H1 (cell line): ENCODE measurements at regions not wholly inside any gene's neighbourhood (a gene's known extent, or its start where the extent isn't known, plus 50 kb on each side); places are given as distances from the start of the nearest gene placed in this dataset.
"Not testable (repeated sequence)": the region's sequence is repeated elsewhere in the genome, so short reads cannot be mapped to it uniquely, and the experiment has no call there.

Experiments used
- CTCF ChIA-PET: fragments of 300-600 bp; sonication (Branson Sonifier 250); formaldehyde crosslinking; loops from one replicate; lab custom pipeline; 2021; ENCODE audit not compliant: partially characterized antibody; lab: Charles Lee
- POLR2A ChIA-PET: fragments of 300-600 bp; sonication (Branson Sonifier 250); formaldehyde crosslinking; loops from one replicate; lab custom pipeline; 2021; ENCODE audit warnings: inconsistent platforms; ENCODE audit not compliant: partially characterized antibody; lab: Charles Lee
- DNase-seq, 2 experiments: peaks; one replicate each; pipeline versions ENCODE4 v3.0.0 to v3.0.0-alpha.2; 2010 to 2022; ENCODE audit warnings: low spot score in 2 of 2, low read depth in 1 of 2, mixed read lengths in 1 of 2
- FAIRE-seq: peaks from 2 replicates; lab custom pipeline; 2011; peaks lifted over from hg19 to GRCh38; lab: Jason Lieb, UNC
- H2AFZ ChIP-seq: 2 replicates; pipeline ENCODE4 v1.8.1; 2012; ENCODE audit warnings: low read length, inconsistent platforms
- H2AK5ac ChIP-seq: 2 replicates; pipeline ENCODE4 v1.6.1; 2013; ENCODE audit warnings: low read depth, low read length
- H2BK120ac ChIP-seq: replicated peaks from 2 replicates; pipeline ENCODE3; 2013; ENCODE audit warnings: low read depth, low read length, inconsistent platforms
- H2BK12ac ChIP-seq: 2 replicates; pipeline ENCODE4 v1.6.1; 2013; ENCODE audit warnings: low read depth, low read length
- H2BK15ac ChIP-seq: 2 replicates; pipeline ENCODE4 v1.6.1; 2013; ENCODE audit warnings: low read length
- H2BK20ac ChIP-seq: 2 replicates; pipeline ENCODE4 v1.6.1; 2013; ENCODE audit warnings: low read length
- H2BK5ac ChIP-seq: 2 replicates; pipeline ENCODE4 v1.6.1; 2013; ENCODE audit warnings: low read depth, low read length
- H3K14ac ChIP-seq: 2 replicates; pipeline ENCODE4 v1.6.1; 2013; ENCODE audit warnings: inconsistent platforms; ENCODE audit not compliant: insufficient read length
- H3K18ac ChIP-seq: 2 replicates; pipeline ENCODE4 v1.6.1; 2013; ENCODE audit warnings: low read length; ENCODE audit errors: extremely low read depth
- H3K23ac ChIP-seq: 2 replicates; pipeline ENCODE4 v1.6.1; 2013; ENCODE audit warnings: inconsistent platforms; ENCODE audit not compliant: insufficient read length
- H3K23me2 ChIP-seq: 2 replicates; pipeline ENCODE4 v1.6.1; 2013; ENCODE audit warnings: low read depth, low read length
- H3K27ac ChIP-seq: 2 replicates; pipeline ENCODE4 v1.6.1; 2011; ENCODE audit warnings: low read depth, low read length, inconsistent platforms
- H3K27me3 ChIP-seq, 4 experiments: replicated peaks in 1 of 4; 1 replicate in 1 of 4; 2 replicates in 3 of 4; pipeline versions ENCODE4 v1.6.1 to v1.8.1; 2011 to 2013; ENCODE audit warnings: low read length in 3 of 4, mild to moderate bottlenecking in 3 of 4, inconsistent platforms in 2 of 4, mixed read lengths in 2 of 4, moderate library complexity in 1 of 4; ENCODE audit not compliant: control insufficient read depth in 3 of 4, insufficient read depth in 3 of 4; ENCODE audit errors: extremely low read depth in 1 of 4
- H3K36me3 ChIP-seq, 4 experiments: 2 replicates each; pipeline versions ENCODE4 v1.6.1 to v1.8.1; 2011 to 2013; ENCODE audit warnings: mild to moderate bottlenecking in 4 of 4, low read length in 3 of 4, moderate library complexity in 2 of 4, control low read depth in 1 of 4, inconsistent platforms in 1 of 4; ENCODE audit not compliant: insufficient read depth in 4 of 4, control insufficient read depth in 2 of 4
- H3K4ac ChIP-seq: replicated peaks from 2 replicates; pipeline ENCODE3; 2013; ENCODE audit warnings: low read length, low read depth, mixed read lengths, inconsistent platforms; ENCODE audit not compliant: insufficient read length
- H3K4me1 ChIP-seq, 4 experiments: replicated peaks in 1 of 4; 1 replicate in 1 of 4; 2 replicates in 3 of 4; pipeline versions ENCODE4 v1.6.1 to v1.8.1; 2011 to 2013; ENCODE audit warnings: low read length in 3 of 4, inconsistent platforms in 2 of 4, mixed read lengths in 1 of 4; ENCODE audit not compliant: insufficient read depth in 4 of 4, control insufficient read depth in 3 of 4
- H3K4me2 ChIP-seq, 2 experiments: 2 replicates each; pipeline versions ENCODE4 v1.6.1 to v1.8.1; 2011 to 2013; ENCODE audit warnings: low read depth in 2 of 2, low read length in 2 of 2, control low read depth in 1 of 2, inconsistent platforms in 1 of 2, mild to moderate bottlenecking in 1 of 2; ENCODE audit not compliant: insufficient read depth in 1 of 2
- H3K4me3 ChIP-seq, 4 experiments: fragments of 200-600, 300-600 bp in 1 of 4; sonication (generic), shearing (Covaris generic), sonication (Bioruptor Twin) in 1 of 4; 2 replicates each; pipeline versions ENCODE4 v1.5.1 to v1.8.1; 2011 to 2016; ENCODE audit warnings: low read length in 4 of 4, low read depth in 3 of 4, control low read depth in 2 of 4, inconsistent platforms in 2 of 4, mild to moderate bottlenecking in 2 of 4, mixed read lengths in 1 of 4, moderate library complexity in 1 of 4; ENCODE audit not compliant: insufficient read depth in 2 of 4; ENCODE audit errors: extremely low read depth in 1 of 4
- H3K56ac ChIP-seq: replicated peaks from 2 replicates; pipeline ENCODE3; 2013; ENCODE audit warnings: low read depth, mild to moderate bottlenecking, mixed read lengths, low read length, inconsistent platforms; ENCODE audit not compliant: insufficient read length
- H3K79me1 ChIP-seq: 2 replicates; pipeline ENCODE4 v1.6.1; 2013; ENCODE audit warnings: low read depth, low read length, control low read depth
- H3K79me2 ChIP-seq, 2 experiments: 2 replicates each; pipeline versions ENCODE4 v1.6.1 to v1.8.1; 2012 to 2013; ENCODE audit warnings: low read length in 2 of 2, mild to moderate bottlenecking in 2 of 2, inconsistent platforms in 1 of 2; ENCODE audit not compliant: insufficient read depth in 2 of 2, control insufficient read depth in 1 of 2
- H3K9ac ChIP-seq, 4 experiments: replicated peaks in 1 of 4; 1 replicate in 1 of 4; 2 replicates in 3 of 4; pipeline versions ENCODE4 v1.6.1 to v1.8.1; 2011 to 2013; ENCODE audit warnings: low read depth in 3 of 4, low read length in 3 of 4, control low read depth in 2 of 4, mild to moderate bottlenecking in 2 of 4, moderate library complexity in 2 of 4, inconsistent platforms in 1 of 4; ENCODE audit errors: extremely low read depth in 1 of 4
- H3K9me3 ChIP-seq, 2 experiments: 2 replicates each; pipeline versions ENCODE4 v1.6.1 to v1.8.1; 2012 to 2013; ENCODE audit warnings: mild to moderate bottlenecking in 2 of 2, moderate library complexity in 2 of 2, control low read depth in 1 of 2, inconsistent platforms in 1 of 2, low read depth in 1 of 2, low read length in 1 of 2, mixed read lengths in 1 of 2; ENCODE audit not compliant: insufficient read depth in 2 of 2
- H4K20me1 ChIP-seq, 2 experiments: replicated peaks in 1 of 2; 2 replicates each; pipeline versions ENCODE3 to v1.8.1; 2011 to 2013; ENCODE audit warnings: inconsistent platforms in 2 of 2, low read length in 2 of 2, mild to moderate bottlenecking in 1 of 2; ENCODE audit not compliant: insufficient read depth in 2 of 2, control insufficient read depth in 1 of 2
- H4K5ac ChIP-seq: 2 replicates; pipeline ENCODE4 v1.6.1; 2013; ENCODE audit warnings: low read length, low read depth, mixed read lengths, inconsistent platforms; ENCODE audit not compliant: insufficient read length
- H4K8ac ChIP-seq: 2 replicates; pipeline ENCODE4 v1.8.0; 2013; ENCODE audit warnings: mild to moderate bottlenecking, moderate library complexity, low read length, inconsistent platforms; ENCODE audit not compliant: insufficient read depth; ENCODE audit errors: extremely low read depth
- H4K91ac ChIP-seq: replicated peaks from 2 replicates; pipeline ENCODE3; 2013; ENCODE audit warnings: low read length, mixed read lengths, inconsistent platforms; ENCODE audit not compliant: insufficient read length
- WGBS, 2 experiments: shearing (Covaris generic) in 1 of 2; methylation state at CpG; one replicate each; pipeline versions ENCODE4 v1.1.6 to v1.1.7; 2013 to 2015; ENCODE audit warnings: low lambda C conversion rate in 2 of 2, mixed read lengths in 2 of 2, inconsistent platforms in 1 of 2, low coverage in 1 of 2, missing lambda C conversion rate in 1 of 2; ENCODE audit not compliant: insufficient replicate concordance in 2 of 2, insufficient coverage in 1 of 2, insufficient read length in 1 of 2; ENCODE audit errors: extremely low coverage in 1 of 2, missing lambda C conversion rate in 1 of 2; 5-methylcytosine and 5-hydroxymethylcytosine counted together

GRCh38 chr13:65922846-65923245, 1307.3 kb downstream of the PCDH9 start:
- H3K4me2 ChIP-seq, H3K27ac ChIP-seq, H3K79me1 ChIP-seq, H2BK20ac ChIP-seq, H2BK15ac ChIP-seq, H3K23me2 ChIP-seq, CTCF ChIA-PET, H3K4me1 ChIP-seq, H2AFZ ChIP-seq, H4K5ac ChIP-seq, H3K14ac ChIP-seq, H3K4ac ChIP-seq, H3K27me3 ChIP-seq, H3K9ac ChIP-seq, H3K9me3 ChIP-seq, H3K23ac ChIP-seq, H2BK5ac ChIP-seq, H2BK120ac ChIP-seq, H3K18ac ChIP-seq, POLR2A ChIA-PET, FAIRE-seq, H4K8ac ChIP-seq, DNase-seq, H3K4me3 ChIP-seq, H3K79me2 ChIP-seq, H3K36me3 ChIP-seq, H2AK5ac ChIP-seq, H2BK12ac ChIP-seq, H4K20me1 ChIP-seq, H4K91ac ChIP-seq, H3K56ac ChIP-seq: not testable (repeated sequence)
- WGBS, 2 experiments, result 96% methylated on average over 4 of the region's 4 CpGs; no CpG with 5 or more reads in 1 of the 2 experiments
